CD4-positive, alpha-beta T cell treated with Interleukin-12 subunit alpha and Interleukin-12 subunit beta, for 1 hour (primary cell): ENCODE measurements at regions not wholly inside any gene's neighbourhood (a gene's known extent, or its start where the extent isn't known, plus 50 kb on each side); places are given as distances from the start of the nearest gene placed in this dataset.
"Not testable (repeated sequence)": the region's sequence is repeated elsewhere in the genome, so short reads cannot be mapped to it uniquely, and the experiment has no call there.

ENCODE experiments used
- DNase-seq: peaks from one replicate; pipeline ENCODE4 v3.0.0-alpha.2; 2020

DNA sequence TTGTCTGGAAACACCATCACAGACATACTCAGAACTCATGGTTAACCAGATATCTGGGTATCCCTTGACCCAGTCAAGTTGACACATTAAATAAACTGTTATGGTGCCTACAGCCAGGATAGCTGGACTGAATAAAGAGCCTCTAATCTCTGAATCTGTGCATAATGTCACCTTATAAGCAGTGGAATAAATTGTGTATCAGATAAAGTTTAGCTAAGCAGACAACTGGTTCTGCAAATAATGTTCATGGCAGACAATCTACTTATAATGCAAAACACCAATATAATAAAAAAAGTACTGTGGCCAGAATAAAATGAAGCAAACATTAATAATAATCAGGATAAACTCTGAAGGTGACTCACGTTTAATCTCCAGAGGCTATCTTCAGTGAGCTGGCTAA lies 628.5 kb upstream of the FAT3 start:
- DNase-seq = no peak

DNA sequence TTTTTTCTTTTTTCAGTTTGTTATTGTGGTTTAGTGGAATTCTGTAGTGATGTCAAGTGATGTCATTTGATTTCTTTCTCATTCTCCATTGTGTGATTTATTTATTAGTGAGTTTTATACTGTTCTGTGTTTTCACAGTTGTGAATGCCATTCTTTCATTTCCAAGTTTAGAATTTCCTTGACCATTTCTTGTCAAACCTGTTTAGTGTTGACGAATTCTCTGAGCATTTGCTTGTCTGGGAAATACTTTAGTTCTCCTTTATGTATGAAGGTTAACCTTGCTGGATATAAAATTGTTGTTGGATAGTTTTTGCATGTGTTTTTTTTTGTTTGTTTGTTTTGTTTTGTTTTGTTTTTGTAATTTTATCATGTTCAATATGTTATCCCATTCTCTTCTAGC lies 633.6 kb upstream of the FAT3 start:
- no peak for DNase-seq

DNA sequence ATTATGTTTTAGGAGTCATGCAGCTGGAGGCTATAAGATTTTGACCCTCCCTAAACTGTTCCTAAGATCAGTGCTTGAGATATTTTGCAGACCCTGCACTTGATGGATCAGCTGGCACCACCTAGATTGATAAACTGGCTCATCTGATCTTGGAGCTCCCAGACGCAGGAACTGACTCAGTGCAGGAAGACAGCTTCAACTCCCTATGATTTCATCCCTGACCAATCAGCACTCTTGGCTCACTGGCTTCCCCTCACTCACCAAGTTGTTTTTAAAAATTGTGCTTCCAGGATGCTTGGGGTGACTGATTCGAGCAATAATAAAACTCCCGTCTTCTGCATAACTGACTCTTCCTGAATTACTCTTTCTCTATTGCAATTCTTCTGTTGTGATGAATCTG lies 637.5 kb upstream of the FAT3 start:
- DNase-seq = no peak

DNA sequence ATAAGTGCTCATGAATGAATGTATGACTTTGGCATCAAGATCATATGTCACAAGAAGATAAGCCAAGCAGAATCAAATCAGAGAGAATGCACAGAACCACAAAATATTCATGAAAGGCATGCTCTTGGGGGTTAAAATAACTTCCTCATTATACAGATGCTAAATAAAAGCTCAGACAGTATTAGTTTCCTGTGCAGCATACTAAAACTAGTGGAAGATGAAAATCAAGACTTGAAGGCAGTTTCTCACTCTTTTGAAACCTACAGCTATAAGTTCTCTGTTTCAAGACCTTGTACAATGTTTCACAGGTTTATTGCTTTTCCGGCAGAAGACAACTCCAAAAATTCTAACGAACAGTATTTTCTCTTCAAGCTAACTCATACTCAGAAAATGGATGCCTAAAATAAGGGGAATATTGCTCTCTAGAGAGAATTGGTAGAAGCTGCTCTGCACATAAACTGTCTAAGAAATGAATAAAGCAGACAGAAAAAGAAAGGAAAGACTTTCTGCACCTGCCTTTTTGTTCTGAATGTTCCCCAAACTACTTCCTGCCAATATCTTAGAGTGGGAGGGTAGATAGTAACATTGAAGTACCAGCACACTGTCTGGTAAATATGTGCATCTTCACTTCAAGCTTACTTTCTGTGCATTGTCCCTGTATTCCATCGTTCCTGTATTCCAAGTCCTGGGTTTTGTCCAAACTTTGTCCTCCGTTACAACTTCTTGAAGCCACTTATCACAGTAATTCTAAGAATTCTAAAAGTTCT lies 639.4 kb upstream of the FAT3 start:
- no peak for DNase-seq

DNA sequence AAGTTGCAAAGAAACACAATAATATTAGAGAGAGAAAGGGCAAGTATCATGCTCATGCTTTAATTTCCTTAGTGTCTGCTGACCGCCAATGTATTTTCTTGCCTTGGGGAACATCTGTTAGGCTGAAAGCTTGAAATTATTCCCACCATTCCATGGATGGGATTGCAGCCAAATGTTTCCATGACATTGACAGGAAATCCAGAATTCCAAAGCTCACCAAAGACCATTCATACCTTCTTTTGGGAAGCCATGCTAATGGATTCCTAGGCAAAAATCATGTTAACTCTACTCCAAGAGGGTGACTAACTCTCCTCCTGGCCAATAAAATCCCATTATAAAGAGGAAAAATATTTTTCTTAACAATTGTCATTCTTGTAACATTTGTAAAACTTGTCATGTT lies 661.4 kb upstream of the FAT3 start:
- no peak for DNase-seq

DNA sequence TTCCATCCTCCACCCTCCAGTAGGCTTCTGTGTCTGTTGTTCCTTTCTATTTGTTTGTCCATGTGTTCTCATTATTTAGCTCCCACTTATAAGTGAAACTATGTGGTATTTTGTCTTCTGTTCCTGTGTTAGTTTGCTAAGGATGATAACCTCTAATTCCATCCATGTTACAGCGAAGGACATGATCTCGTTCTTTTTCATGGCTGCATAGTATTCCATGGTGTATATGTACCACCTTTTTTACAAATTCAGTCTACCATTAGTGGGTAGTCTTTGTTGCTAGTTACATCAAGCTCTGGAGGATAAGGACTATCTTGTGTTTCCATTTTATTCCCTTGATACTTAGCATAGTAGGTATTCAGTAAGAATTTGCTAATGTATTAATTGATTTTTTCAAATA lies 664.2 kb upstream of the FAT3 start:
- DNase-seq = no peak

DNA sequence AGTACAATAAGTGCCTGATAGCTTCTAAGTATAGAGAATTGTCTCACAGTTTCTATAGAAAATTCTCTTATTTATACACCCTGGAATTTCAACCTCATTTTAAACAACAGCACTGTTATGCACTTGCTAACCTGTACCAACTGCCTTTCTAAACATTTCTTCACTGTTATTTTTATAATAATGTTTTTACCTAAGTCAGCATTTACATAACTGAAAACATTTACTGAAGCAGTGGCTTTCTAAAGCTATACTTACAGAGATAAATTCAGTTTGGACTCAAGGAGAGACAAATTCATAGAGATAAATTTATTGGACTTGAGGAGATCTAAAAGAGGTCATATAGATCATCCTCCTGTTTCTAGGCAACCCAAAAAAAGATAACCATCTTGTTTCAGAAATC lies 686.6 kb upstream of the FAT3 start:
- DNase-seq = no peak

DNA sequence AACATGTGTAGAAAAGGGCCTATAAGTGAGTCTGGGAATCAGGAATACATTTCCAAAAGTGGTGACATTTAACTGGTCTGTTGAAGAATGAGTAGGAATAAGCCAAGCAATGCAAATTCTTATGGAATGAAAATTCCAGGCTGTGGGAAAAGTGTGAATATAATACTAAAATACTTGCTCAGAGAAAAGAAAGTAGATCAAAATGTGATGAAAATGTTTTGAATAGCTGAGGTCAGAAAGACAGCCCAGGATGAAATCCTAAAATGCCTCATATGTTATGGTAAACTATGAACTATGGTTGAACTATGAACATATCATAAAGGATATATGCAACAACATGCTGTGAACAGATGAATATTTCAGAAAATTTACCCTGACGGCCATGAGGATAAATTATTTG lies 688.3 kb upstream of the FAT3 start:
- no peak for DNase-seq

DNA sequence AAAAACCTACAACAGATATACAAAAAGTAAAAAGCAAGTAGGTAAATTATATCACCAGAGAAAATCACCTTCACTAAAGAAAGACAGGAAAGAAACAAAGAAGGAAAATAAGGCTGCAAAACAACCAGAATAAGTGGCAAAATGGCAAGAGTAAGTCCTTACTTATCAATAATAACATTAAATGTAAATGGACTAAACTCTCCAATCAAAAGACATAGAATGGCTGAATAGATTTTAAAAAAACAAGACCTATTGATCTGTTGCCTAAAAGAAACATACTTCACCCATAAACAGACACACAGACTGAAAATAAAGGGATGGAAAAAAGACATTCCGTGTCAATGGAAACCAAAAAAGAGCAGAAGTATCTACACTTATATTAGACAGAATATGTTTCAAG lies 695.7 kb upstream of the FAT3 start:
- no peak for DNase-seq

DNA sequence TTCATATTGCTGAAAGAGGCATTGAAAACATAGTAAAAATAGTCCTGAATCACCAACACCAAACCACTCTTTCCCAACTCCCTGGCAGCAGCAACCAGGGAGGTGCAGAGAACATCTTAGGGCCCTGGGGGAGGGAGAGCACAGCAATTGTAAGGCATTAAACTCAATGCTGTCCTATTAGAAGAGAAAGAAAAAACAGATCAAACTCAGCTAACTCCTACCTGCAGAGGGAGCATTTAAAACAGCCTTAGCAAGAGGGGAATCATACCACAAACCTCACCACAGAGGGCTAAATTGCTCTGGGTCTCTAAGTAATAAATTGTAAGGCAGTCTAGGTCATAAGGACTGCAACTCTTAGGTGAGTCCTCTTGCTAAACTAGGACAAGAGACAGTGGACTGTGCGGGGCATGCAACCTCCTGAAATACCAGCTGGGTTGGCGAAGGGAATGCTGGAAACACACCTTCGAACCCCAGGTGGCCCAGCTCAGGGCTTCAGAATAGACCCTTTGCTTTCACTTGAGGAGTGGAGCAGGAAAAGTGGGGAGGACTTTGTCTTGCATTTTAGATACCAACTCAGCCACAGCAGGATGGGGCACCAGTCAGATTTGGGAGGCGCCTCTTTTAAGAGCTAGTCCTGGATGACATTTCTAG lies 697.1 kb upstream of the FAT3 start:
- no peak for DNase-seq

DNA sequence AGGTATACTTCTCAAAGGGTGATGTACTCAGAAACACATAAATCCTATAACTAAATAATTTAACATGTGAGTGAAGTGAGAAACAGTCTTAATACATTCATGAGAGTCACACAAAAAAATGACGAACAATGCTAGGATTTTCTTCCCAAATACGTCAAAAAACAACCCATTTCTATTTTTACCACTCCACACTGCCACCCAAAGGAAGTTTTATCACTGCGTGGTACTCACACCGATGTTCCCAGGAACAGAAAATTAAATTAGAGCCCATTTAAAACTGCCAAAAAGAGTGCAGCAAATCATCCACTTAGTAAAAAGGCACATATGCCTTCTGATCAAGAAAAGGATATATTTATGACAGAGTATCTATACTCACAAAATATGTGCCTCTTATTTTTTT lies 710.9 kb upstream of the FAT3 start:
- no peak for DNase-seq

DNA sequence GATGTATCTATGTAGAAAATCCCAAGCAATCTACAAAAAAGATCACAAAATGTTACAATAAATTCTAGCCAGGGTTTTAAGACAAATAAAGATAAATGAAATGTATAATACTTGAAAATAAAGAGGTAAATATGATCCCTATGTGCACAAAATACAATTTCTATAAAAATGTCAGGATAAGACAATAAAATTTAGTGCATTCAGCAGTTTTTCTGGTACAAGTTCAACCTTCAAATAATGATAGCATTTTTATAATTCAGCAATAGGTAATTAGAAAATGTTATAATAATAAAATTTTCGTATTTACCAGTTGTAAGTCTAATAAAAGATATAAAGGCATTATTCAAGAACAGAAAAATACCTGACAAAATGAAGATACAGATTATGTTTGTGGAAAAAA lies 726.8 kb upstream of the FAT3 start:
- DNase-seq = no peak

DNA sequence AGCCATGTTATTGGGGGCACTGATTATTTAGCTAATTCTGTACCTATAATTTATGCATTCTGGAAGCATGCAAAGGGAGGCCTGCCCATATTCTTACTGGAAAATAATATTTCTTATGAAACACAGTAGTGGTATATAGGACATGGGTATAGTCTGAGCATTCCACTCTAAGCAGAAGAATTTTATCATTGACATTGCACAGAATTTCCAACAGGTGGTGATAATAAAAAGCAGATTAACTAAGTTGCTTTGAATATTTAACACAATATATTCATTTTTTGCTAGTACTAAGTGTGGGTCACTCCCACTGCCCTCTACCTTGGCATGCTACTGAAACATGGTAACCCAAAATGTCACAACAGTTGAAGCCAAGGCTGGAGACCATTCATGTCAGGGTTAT lies 728.8 kb upstream of the FAT3 start:
- no peak for DNase-seq

DNA sequence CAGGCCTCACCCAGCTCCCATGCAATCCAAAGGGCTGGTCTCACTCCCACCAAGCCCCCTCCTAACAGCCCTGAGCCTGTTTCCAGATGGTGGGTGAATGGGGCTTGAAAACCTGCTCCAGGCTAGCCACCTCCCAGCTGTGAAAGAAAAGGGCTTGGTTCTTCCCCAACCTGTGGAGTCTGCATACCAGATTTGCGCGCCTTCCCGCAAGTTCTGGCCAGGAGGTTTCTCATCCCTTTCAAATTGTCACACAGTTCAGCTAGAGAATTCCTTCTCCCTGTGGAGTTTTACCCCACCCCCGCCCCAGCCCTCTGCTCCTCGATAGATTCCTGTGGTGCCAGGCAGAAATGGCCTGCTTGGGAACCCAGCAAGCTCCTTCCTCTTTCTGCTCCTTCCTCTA lies 734.6 kb upstream of the FAT3 start:
- DNase-seq = no peak

DNA sequence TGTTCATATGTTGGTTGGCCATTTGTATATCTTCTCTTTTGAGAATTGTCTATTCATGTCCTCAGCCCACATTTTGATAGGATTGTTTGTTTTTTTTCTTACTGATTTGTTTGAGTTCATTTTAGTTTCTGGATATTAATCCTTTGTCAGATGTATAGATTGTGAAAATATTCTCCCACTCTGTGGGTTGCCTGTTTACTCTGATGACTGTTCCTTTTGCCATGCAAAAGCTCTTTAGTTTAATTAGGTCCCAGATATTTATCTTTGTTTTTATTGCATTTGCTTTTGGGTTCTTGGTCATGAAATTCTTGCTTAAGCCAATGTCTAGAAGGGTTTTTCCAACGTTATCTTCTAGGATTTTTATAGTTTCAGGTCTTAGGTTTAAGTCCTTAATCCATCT lies 740.7 kb upstream of the FAT3 start:
- not testable (repeated sequence) for DNase-seq

DNA sequence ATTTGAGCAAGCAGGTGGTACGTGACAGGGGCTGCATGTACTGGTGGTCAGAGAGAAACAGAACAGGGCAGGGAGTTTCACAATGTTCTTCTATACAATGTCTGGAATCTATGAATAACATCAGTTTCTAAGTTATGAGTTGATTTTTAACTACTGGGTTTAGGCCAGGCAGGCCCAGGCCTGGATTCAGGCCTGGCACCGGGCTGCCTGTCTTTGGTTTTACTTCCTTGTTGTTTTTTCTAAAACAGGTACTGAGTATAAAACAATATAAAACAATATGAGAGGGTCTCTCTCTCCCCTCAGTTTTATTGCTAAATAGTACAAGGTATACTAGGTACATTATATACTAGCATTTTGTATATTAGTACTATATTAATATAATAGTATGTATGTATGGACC lies 742.7 kb upstream of the FAT3 start:
- DNase-seq = not testable (repeated sequence)

DNA sequence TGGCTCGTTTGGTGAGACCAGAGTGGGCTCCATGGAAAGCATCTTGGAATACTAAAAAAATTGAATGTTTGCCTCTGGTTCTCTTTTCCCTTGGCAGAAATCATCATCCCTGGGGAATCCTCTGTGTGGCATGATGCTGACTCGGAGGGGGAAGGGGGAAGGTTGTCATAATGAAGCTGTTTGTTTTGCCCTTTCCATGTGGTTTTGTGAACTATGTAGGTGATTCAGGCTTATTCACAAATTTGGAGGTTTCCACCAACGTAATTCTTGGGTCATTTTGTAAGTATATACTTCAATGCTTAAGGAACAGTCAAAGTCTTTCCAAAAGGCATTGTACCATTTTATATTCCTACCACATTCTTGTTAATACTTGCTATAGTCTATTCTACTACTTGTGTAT lies 754.0 kb upstream of the FAT3 start:
- DNase-seq = no peak

DNA sequence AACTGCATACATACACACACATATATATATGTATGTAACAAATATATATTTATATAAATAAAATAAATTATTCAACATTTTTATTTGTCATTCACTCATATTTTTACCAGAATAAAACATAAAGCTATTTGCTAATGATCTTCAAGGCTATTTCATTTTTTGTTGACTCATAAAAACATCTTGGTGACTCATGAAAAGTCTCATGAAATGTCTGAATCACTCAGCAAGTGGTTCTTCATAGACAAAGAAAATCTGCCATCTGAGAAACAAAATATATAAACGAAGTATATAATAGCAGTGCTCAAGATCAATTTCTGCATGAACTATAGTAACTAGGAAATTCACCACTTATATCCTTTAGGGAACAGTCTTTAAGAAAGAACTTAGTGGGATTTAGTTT lies 764.8 kb upstream of the FAT3 start:
- no peak for DNase-seq

DNA sequence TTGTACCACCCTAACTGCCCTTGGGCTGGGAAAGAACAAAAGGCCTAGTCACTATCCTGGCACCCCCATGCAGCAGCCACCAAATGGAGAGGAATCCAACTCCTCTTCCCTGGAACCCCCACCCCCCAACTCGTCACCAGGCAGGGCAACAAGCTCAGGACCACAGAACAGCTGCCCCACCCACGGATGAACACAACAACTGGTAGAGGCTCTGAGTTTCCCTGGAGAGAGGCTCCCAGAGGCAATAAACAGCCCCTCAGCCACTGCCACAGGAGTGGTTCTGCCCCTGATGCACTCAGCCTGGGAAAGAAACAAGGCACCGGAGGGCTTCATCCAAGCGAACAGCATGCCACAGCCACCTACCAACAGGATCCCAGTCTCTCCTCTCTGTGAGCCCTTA lies 778.4 kb upstream of the FAT3 start:
- no peak for DNase-seq

DNA sequence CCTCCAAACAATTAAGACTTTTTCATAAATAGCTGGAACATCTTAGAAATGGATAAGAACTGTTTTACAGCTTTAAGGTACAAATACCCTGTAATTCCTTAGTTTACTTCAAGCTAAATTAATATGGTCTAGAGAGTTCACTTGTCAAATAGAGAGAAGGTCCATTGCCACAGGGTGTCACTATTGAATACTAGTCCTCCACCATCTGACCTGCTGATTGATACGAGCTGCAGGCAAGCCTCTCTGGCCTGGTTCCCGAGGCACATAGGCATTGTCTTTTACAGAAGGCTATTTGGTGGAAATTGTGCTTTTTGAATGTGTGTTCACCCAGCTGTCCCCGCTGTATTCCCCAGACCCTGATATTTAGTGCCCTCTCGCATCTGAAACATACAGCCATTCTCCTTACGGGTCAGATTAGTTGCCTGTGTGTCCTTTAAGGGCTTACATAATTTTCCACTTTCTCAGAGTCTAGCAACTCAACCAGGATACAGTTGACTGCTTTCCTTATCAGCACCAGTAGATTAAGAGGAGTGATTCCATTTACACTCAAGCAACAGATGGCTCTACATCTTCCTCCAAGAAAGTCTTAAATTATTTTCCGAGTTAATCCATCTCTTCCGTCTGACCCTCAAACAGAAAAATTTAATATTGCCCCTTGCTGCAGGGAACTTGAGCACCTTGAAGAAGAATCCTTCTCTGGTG lies 788.8 kb upstream of the FAT3 start:
- no peak for DNase-seq

DNA sequence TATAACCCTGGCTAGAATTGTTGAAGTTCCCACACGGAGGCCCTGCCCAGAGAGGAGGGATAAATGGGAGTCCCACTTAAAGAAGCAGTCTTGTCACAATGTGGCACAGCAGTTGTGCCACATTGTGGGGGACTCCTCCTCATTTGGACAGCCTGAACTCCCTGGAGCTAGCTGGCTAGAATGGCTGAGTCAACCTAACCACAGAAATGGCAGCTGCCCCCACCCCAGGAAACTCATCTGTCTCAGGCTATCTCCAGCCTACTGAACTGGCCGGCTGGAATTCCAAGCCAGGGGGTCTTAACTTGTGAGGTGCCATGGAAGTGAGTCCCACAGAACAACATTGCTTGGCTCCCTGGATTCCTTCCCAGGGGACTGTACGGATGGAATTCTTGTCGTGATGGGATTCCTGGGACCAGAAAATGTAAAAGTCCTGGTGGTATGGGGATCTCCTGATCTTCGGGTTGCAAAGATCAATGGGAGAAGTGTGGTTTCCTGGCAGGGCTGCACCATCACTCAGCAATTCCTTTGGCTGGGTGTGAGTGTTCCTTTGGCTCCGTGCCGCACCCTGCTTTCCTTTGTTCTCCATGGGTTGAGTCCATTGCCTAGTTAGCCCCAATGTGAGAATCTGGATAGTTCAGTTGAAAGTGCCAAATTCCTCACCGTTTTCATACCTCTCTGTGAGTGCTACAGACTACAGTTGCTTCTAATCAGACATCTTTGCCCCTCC lies 791.2 kb upstream of the FAT3 start:
- no peak for DNase-seq

DNA sequence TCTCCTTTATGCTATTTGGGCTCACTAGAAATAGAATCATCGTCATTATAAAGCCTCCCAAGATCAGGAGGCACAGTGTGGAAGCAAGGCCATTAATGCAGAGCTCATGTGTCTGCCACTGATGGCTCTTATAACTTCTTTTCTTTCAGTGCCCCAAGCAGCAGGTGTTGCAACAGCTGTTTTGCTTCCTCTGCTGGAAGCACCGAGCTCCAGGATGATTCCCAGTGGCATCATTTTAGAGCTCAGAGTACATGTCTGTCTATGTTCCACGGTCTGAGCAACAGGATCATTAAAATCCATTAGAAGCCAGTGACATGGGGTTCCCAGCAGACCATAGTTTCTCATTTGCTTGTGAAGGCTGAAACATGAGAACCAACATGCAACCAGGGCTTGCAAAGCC lies 803.0 kb upstream of the FAT3 start:
- DNase-seq = no peak

DNA sequence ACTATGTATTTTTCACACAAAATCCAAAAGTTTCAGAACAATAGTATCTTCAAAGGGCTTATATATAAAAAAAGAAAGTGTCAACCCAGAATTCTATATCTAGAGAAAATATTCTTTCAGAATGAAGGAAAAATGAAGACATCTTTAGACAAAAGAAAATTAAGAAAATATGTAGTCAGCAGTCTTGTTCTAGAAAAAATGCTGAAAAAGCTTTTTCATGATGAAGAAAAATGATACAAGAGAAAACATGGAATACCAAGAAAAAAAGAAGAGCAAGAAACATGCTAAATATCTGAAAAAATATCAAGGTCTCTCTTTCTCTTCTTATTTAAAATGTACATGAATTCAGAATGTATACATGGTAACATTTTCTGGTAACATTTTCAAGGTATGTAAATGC lies 816.8 kb upstream of the FAT3 start:
- DNase-seq = no peak

DNA sequence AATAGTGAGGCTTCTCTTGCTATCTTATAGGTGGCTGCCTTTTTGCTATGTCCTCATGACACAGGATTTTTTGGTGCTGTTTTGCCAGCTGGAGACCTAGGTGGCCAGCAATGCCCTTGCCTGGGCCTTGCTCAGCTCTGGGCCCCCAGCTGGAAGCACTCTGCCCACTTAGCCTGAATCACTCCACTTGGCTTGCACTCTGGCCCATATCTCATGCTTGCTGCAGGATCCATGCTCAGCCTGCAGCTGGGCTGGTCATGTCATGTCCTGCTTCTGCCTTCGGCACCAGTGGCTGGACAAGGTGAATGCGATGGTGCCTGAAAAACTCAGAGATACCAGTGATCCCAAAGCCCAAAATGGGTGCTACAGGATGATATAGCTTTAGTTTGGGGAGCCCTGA lies 818.6 kb upstream of the FAT3 start:
- DNase-seq = no peak
